Common myeloid progenitor, CD34-positive (primary cell): ENCODE measurements at regions not wholly inside any gene's neighbourhood (a gene's known extent, or its start where the extent isn't known, plus 50 kb on each side); places are given as distances from the start of the nearest gene placed in this dataset.
"Not testable (repeated sequence)": the region's sequence is repeated elsewhere in the genome, so short reads cannot be mapped to it uniquely, and the experiment has no call there.

Source experiments
- CTCF ChIA-PET: fragments of 350-600 bp; sonication (Branson Sonifier 250); formaldehyde crosslinking; loops from one replicate; lab custom pipeline; 2021; ENCODE audit warnings: antibody characterized with exemption; lab: Charles Lee
- POLR2A ChIA-PET: fragments of 350-600 bp; sonication (Branson Sonifier 250); formaldehyde crosslinking; loops from one replicate; lab custom pipeline; 2021; ENCODE audit warnings: antibody characterized with exemption; lab: Charles Lee
- DNase-seq, 3 donors: peaks; one replicate each; pipeline versions ENCODE4 v3.0.0 to v3.0.0-alpha.2; 2013
- H3K27ac ChIP-seq, 2 experiments: 1 replicate in 1 of 2; 2 replicates in 1 of 2; pipeline ENCODE4 v1.7.0; 2013; ENCODE audit warnings: inconsistent platforms in 2 of 2, low read length in 2 of 2, mild to moderate bottlenecking in 2 of 2, low read depth in 1 of 2, moderate library complexity in 1 of 2; ENCODE audit not compliant: severe bottlenecking in 2 of 2, insufficient read depth in 1 of 2, poor library complexity in 1 of 2
- H3K27me3 ChIP-seq, 5 experiments: replicated peaks in 2 of 5; 1 replicate in 3 of 5; 2 replicates in 2 of 5; pipeline versions ENCODE4 v1.6.1 to v1.7.0; 2013; ENCODE audit warnings: low read length in 4 of 5, mild to moderate bottlenecking in 2 of 5, moderate library complexity in 2 of 5, inconsistent platforms in 1 of 5; ENCODE audit not compliant: insufficient read depth in 5 of 5, control insufficient read depth in 4 of 5
- H3K36me3 ChIP-seq, 4 experiments: 1 replicate in 2 of 4; 2 replicates in 2 of 4; pipeline versions ENCODE4 v1.6.1 to v1.7.0; 2013; ENCODE audit warnings: low read length in 3 of 4, control low read depth in 1 of 4, mild to moderate bottlenecking in 1 of 4; ENCODE audit not compliant: control insufficient read depth in 4 of 4, insufficient read depth in 4 of 4
- H3K4me1 ChIP-seq, 4 experiments: 1 replicate in 3 of 4; 2 replicates in 1 of 4; pipeline versions ENCODE4 v1.6.1 to v1.7.1; 2013; ENCODE audit warnings: low read length in 3 of 4, mild to moderate bottlenecking in 3 of 4, control low read depth in 1 of 4, inconsistent platforms in 1 of 4, moderate library complexity in 1 of 4; ENCODE audit not compliant: control insufficient read depth in 4 of 4, insufficient read depth in 4 of 4; ENCODE audit errors: control extremely low read depth in 1 of 4
- H3K4me3 ChIP-seq, 7 experiments: 1 replicate in 4 of 7; 2 replicates in 3 of 7; pipeline versions ENCODE4 v1.5.1 to v1.7.0; 2013; ENCODE audit warnings: mild to moderate bottlenecking in 7 of 7, low read length in 6 of 7, moderate library complexity in 6 of 7, inconsistent platforms in 2 of 7, low read depth in 2 of 7, control low read depth in 1 of 7; ENCODE audit not compliant: insufficient read depth in 4 of 7, control insufficient read depth in 1 of 7; ENCODE audit errors: extremely low read depth in 1 of 7
- H3K9me3 ChIP-seq, 5 experiments: 1 replicate in 4 of 5; 2 replicates in 1 of 5; pipeline versions ENCODE4 v1.6.1 to v1.7.1; 2013; ENCODE audit warnings: low read length in 4 of 5, mild to moderate bottlenecking in 2 of 5, inconsistent platforms in 1 of 5, low read depth in 1 of 5, moderate library complexity in 1 of 5; ENCODE audit not compliant: control insufficient read depth in 4 of 5, insufficient read depth in 2 of 5; ENCODE audit errors: control extremely low read depth in 1 of 5
- WGBS: methylation state at CpG from one replicate; pipeline ENCODE4 v1.1.5; 2013; ENCODE audit not compliant: insufficient coverage; 5-methylcytosine and 5-hydroxymethylcytosine counted together

DNA sequence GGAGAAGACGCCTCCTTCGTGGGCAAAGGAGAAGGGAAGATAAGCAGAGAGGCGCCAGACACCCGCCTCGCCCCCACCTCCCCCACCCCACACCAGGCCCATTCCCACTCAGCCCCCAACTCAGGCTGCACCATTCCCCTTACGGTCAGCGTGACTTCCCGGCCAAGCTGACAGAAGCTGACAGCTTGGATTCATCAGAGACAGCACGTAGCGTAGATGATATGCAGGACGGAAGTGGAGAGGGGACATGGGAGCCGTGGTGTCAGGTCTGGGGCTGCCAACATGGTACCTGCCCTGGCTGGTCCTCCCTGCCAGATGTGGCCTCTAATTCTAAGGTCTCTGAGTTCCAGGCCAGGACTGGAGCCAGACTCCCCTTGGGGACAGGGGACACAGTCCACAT lies 139.0 kb downstream of the TBC1D2B start:
- DNase-seq, H3K27ac ChIP-seq, H3K9me3 ChIP-seq, H3K4me3 ChIP-seq, CTCF ChIA-PET, H3K27me3 ChIP-seq, H3K4me1 ChIP-seq, H3K36me3 ChIP-seq, POLR2A ChIA-PET: not testable (repeated sequence)
- WGBS, result 98% methylated on average over 4 of the region's 12 CpGs

DNA sequence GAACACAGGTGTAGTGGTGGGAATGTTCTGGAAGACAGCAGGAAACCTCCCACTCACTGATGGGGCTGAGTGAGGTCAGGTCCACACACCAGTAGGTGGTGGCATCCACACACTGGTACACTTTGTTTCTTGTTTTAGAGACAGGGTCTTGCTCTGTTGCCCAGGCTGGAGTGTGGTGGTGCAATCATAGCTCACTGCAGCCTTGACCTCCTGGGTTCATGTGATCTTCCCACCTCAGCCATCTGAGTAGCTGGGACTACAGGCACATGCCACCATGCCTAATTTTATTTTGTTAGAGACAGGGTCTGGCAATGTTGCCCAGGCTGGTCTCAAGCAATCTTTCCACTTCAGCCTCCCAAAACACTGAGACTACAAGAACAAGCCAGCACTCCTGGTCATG lies 140.9 kb downstream of the TBC1D2B start:
- H3K9me3 ChIP-seq, CTCF ChIA-PET, H3K27ac ChIP-seq, H3K27me3 ChIP-seq, H3K4me1 ChIP-seq, H3K36me3 ChIP-seq, POLR2A ChIA-PET, DNase-seq, H3K4me3 ChIP-seq: not testable (repeated sequence)

DNA sequence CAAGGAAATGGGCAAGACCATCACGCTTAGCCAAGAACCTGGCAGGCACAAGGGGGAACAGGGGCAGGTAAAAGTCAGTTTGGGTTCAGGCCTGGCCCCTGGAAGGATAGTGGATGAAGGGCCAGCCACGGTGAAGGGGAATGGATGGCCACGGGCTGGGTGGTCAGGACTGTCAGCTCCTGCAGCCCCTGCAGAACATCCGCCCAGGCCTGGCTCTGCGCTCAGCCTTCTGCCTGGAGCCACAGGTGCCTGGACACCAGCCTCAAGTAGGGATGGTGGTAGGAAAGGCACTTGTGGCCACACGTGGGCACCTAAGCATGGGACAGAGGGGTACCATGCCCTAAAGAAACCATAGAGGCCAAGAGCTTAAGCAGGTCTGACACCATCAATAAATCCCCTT lies 143.0 kb downstream of the TBC1D2B start:
- H3K27me3 ChIP-seq, H3K27ac ChIP-seq, H3K4me1 ChIP-seq, H3K4me3 ChIP-seq, DNase-seq, POLR2A ChIA-PET, H3K36me3 ChIP-seq, CTCF ChIA-PET, H3K9me3 ChIP-seq: not testable (repeated sequence)
- no CpG with 5 or more reads among the region's 6 CpGs for WGBS

DNA sequence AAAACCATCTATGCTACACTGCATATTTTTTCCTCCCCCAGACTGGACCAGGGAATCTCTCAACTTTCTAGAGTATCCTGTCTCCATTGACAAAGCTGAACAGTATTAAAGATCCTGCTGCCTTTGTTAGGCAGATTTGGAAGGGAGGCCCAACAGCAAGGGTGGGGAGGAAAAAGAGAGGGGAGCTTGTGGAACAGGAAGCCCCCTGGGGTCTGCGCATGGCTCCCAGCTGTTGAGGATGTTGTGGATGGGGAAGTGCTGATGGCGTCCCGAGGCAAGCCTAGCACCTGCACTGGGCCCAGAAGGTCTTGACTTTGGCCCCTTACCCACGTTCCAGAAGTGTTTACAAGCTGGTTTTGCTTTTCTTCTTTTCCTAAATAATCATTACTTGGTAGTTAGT lies 146.6 kb downstream of the TBC1D2B start:
- H3K9me3 ChIP-seq, H3K27ac ChIP-seq, H3K27me3 ChIP-seq, H3K4me3 ChIP-seq, POLR2A ChIA-PET, H3K36me3 ChIP-seq, H3K4me1 ChIP-seq, CTCF ChIA-PET: not testable (repeated sequence)
- DNase-seq, result peak in 2 of 3 donors; percentile 38 to 42
- WGBS, result no CpG with 5 or more reads among the region's 4 CpGs

DNA sequence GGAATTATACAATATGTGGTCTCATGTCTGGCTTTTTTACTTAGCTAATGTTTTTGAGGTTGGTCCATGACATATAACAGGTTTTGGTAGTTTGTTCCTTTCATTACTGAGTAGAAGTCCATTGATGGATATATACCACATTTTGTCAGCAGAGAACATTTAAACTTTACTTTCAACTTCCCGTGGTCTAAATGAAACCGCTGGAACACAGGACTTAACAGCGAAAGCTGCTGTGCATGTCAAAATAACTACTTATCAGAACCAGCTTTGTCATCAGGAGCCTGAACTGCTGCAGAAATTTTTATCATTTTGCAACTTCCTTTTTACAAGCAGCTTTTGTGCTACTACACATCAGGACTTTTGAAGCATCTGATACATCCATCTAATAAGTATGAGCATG lies 147.0 kb downstream of the TBC1D2B start:
- H3K9me3 ChIP-seq, H3K4me3 ChIP-seq, H3K27ac ChIP-seq, CTCF ChIA-PET, H3K36me3 ChIP-seq, POLR2A ChIA-PET, H3K4me1 ChIP-seq, H3K27me3 ChIP-seq: not testable (repeated sequence)
- no CpG with 5 or more reads among the region's 3 CpGs for WGBS
- DNase-seq, result peak; percentile 22 to 72 (median 63)

DNA sequence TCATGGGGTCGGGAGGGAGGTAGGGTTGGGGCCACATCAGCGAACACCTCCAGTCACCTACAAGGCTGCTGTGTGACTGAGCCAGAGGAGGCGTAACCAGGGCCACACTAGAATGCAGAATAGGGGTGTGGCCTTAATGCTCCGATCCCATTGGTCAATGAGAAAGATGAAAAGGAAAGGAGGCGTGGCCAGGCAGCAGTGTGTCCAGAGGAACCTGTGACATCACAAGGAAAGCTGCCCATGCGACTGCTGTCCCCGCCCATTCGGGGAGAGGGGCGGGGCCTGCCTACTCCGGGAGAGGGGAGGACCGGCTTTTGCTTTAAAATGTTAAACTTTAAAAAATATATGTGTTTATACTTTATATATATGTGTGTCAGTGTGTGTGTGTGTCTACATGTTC lies 150.7 kb downstream of the TBC1D2B start:
- H3K4me3 ChIP-seq, H3K9me3 ChIP-seq, H3K36me3 ChIP-seq, DNase-seq, CTCF ChIA-PET, H3K4me1 ChIP-seq, H3K27me3 ChIP-seq, H3K27ac ChIP-seq, POLR2A ChIA-PET: not testable (repeated sequence)
- WGBS, result 100% methylated on average over 2 of the region's 11 CpGs

DNA sequence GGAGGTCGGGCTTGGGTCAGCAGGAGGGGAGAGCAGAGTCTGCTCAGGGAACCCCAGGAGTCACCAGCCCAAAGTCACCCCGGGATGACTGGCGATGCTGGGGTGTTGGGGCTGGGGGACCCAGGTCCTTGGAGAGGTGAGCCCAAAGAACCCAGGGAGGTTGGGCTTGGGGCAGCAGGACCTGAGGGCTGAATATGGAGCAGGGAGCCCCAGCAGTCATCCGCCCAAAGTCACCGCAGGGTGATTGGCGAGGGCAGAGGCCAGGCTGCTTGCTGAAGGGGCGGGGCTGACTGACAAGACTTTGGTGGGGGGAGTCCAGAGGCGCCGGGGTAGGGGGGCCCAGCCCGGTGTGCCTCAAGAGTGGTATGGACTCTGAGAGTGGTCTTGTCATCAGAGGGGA lies 151.2 kb downstream of the TBC1D2B start:
- CTCF ChIA-PET, H3K27ac ChIP-seq, H3K9me3 ChIP-seq, H3K4me1 ChIP-seq, H3K27me3 ChIP-seq, DNase-seq, POLR2A ChIA-PET, H3K4me3 ChIP-seq, H3K36me3 ChIP-seq: not testable (repeated sequence)
- WGBS, result 97% methylated on average over 7 of the region's 10 CpGs

DNA sequence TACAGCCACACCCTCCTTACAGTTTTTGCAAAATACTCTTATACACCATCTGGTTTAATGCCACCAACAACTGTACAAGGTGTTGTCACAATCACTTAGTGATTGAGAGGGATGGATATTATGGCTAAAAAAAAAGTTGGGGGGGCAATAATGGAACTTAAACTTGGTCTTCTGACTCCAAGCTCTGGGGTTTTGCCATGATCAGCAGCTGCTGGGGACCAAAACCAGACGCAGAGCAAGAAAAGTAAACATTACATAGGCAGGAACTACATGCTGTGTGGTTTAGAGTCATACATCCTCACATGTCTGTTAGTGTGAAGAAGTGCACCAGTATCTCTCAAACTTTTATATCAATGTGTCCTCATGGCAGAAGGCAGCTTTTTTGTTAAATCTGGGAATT lies 152.4 kb downstream of the TBC1D2B start:
- H3K4me1 ChIP-seq, H3K4me3 ChIP-seq, H3K36me3 ChIP-seq, CTCF ChIA-PET, H3K27ac ChIP-seq, POLR2A ChIA-PET, H3K27me3 ChIP-seq, DNase-seq, H3K9me3 ChIP-seq: not testable (repeated sequence)
- WGBS, result 50% methylated on average over 1 of the region's 1 CpG
